Esophagus muscularis mucosa (tissue), 4 donors: ENCODE measurements at regions not wholly inside any gene's neighbourhood (a gene's known extent, or its start where the extent isn't known, plus 50 kb on each side); places are given as distances from the start of the nearest gene placed in this dataset.

Source experiments
- EP300 ChIP-seq: sonication (generic); formaldehyde crosslinking; IDR thresholded peaks from one replicate; pipeline ENCODE4 v1.6.1; 2017; ENCODE audit warnings: antibody characterized with exemption
- POLR2A ChIP-seq: fragments of 450-650 bp; IDR thresholded peaks from one replicate; pipeline ENCODE4 v1.6.1; 2017; ENCODE audit warnings: antibody characterized with exemption, moderate library complexity, mild to moderate bottlenecking, low read depth
- POLR2AphosphoS5 ChIP-seq, 2 donors: sonication (generic); formaldehyde crosslinking; IDR thresholded peaks; one replicate each; pipeline ENCODE4 v1.6.1; 2017; ENCODE audit warnings: antibody characterized with exemption in 2 of 2
- TF ChIP-seq, protein P1 (sequence below), 3 experiments: fragments of 200-600 bp in 2 of 3; fragments of 450-650 bp in 1 of 3; sonication (generic) in 2 of 3; IDR thresholded peaks; one replicate each; pipeline ENCODE4 v1.5.1; 2017 to 2019; ENCODE audit warnings: antibody characterized with exemption in 3 of 3, mild to moderate bottlenecking in 2 of 3, moderate library complexity in 1 of 3

DNA sequence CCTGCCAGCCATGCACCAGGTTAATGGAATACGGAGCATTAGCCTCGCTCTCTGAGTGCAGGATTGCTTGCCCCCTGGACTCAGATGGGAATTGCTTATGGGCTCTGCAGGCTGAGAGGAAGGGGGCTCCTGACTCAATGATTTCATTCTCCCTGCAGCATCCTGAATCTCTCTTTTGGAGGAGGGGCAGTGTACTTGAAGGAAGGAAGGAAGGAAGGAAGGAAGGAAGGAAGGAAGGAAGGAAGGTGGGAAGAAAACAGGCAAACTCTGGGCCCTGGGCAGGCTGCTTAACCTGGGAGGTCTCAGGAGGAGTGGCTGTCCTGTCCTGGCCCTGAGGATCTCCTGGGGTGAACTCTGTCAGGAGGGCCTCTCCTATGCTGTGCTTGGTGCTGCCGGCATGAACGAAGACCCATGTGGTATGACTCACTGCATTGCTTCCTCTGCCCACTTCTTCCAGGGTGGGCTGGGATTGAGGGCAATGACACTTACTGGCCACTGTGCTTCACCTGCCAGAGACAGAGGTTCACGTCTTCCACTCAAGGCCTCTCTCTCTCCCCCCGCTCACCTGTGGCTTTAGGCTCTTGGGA, 257.1 kb upstream of the CSF3R start:
- TF ChIP-seq, protein P1, sequence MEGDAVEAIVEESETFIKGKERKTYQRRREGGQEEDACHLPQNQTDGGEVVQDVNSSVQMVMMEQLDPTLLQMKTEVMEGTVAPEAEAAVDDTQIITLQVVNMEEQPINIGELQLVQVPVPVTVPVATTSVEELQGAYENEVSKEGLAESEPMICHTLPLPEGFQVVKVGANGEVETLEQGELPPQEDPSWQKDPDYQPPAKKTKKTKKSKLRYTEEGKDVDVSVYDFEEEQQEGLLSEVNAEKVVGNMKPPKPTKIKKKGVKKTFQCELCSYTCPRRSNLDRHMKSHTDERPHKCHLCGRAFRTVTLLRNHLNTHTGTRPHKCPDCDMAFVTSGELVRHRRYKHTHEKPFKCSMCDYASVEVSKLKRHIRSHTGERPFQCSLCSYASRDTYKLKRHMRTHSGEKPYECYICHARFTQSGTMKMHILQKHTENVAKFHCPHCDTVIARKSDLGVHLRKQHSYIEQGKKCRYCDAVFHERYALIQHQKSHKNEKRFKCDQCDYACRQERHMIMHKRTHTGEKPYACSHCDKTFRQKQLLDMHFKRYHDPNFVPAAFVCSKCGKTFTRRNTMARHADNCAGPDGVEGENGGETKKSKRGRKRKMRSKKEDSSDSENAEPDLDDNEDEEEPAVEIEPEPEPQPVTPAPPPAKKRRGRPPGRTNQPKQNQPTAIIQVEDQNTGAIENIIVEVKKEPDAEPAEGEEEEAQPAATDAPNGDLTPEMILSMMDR (IDR thresholded peaks at IDR 0.05), result no peak
- TF ChIP-seq POLR2A (no peak), POLR2AphosphoS5 (IDR thresholded peaks at IDR 0.05) (no peak), EP300 (no peak)
